AG04449 (cell line): ENCODE measurements at regions not wholly inside any gene's neighbourhood (a gene's known extent, or its start where the extent isn't known, plus 50 kb on each side); places are given as distances from the start of the nearest gene placed in this dataset.

ENCODE experiments used
- CTCF ChIA-PET: fragments of 350-600 bp; formaldehyde crosslinking; extraction: SDS; loops from one replicate; lab custom pipeline; 2021; ENCODE audit warnings: antibody characterized with exemption; lab: Yijun Ruan, JAX
- POLR2A ChIA-PET: fragments of 400-600, 350-600 bp; formaldehyde crosslinking; extraction: SDS; loops from one replicate; lab custom pipeline; 2020; ENCODE audit warnings: antibody characterized with exemption, inconsistent platforms; lab: Yijun Ruan, JAX
- DNase-seq: peaks from one replicate; pipeline ENCODE4 v3.0.0-alpha.2; 2010; ENCODE audit warnings: low read depth, low spot score
- H3K4me3 ChIP-seq: 2 replicates; pipeline ENCODE4 v1.5.1; 2011; ENCODE audit warnings: low read depth, mild to moderate bottlenecking, control low read depth, low read length
- TF ChIP-seq, protein P1 (sequence below): IDR thresholded peaks from one replicate; pipeline ENCODE4 v1.5.1; 2011; ENCODE audit warnings: mild to moderate bottlenecking, moderate library complexity, low read length, control low read depth, inconsistent platforms; ENCODE audit not compliant: insufficient read depth; ENCODE audit errors: missing control alignments

DNA sequence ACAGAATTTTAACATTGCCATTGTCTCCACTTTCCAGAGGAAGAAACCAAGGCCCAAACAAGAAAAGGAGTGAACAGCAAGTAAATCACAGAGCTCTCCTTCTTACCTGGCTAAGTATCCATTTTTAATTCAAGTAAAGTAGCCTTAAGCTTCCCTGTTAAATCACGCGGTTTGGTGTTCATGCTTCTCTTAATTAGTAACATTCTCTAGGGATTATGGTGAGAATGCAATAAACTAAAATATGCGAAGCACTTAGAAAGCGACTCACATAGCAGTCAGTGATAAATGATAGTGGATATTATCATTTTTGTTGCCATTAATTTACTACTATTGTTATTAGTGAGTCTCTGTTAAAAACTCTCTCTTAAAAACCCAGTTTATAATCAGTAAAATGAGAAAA is 630.5 kb upstream of the TMPRSS15 start:
- POLR2A ChIA-PET = no interaction called here
- no peak overlapping the region for H3K4me3 ChIP-seq
- CTCF ChIA-PET = no interaction called here
- no peak for DNase-seq
- TF ChIP-seq, protein P1, sequence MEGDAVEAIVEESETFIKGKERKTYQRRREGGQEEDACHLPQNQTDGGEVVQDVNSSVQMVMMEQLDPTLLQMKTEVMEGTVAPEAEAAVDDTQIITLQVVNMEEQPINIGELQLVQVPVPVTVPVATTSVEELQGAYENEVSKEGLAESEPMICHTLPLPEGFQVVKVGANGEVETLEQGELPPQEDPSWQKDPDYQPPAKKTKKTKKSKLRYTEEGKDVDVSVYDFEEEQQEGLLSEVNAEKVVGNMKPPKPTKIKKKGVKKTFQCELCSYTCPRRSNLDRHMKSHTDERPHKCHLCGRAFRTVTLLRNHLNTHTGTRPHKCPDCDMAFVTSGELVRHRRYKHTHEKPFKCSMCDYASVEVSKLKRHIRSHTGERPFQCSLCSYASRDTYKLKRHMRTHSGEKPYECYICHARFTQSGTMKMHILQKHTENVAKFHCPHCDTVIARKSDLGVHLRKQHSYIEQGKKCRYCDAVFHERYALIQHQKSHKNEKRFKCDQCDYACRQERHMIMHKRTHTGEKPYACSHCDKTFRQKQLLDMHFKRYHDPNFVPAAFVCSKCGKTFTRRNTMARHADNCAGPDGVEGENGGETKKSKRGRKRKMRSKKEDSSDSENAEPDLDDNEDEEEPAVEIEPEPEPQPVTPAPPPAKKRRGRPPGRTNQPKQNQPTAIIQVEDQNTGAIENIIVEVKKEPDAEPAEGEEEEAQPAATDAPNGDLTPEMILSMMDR = no peak

DNA sequence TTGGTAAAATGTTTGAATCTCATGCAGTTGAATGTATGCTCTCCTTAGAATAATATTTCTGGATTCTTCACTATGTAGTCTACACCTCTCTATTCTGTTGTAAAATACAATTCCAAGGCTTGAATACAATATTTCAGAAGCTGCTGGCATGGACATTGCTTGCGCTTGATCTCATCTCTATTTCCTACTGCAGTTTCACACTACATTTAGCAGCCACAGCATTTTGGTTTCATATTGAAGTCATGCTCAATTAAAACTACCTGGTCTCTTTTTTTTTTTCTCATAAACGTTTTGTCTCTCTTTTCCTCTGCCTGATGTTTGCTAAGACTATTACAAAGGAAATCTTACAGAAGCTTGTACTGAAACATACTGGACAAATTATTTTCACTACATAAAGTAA is 631.0 kb upstream of the TMPRSS15 start:
- TF ChIP-seq, protein P1 = no peak
- DNase-seq = no peak
- no peak overlapping the region for H3K4me3 ChIP-seq
- ChIA-PET POLR2A (no interaction called here), CTCF (no interaction called here)

DNA sequence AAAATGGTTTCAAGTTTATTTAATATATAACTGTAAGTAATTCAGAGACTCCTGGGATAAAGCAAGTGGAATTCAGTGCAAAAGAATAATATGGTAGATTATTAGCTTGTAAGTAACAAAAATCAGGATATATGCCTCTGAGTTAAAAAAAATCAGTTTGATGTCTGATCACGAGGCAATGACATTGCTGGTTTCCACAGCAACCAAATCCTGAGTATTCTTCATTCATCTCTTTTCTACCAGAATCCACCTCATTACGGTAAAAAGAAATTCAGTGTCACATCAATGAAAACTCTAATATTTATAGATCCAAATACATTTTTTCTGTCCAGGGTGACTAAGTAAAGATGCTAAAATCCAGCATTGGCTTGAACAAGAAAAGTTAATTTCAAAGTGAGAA is 642.3 kb upstream of the TMPRSS15 start:
- H3K4me3 ChIP-seq = no peak overlapping the region
- ChIA-PET POLR2A (no interaction called here), CTCF (no interaction called here)
- DNase-seq = no peak
- TF ChIP-seq, protein P1 = no peak

DNA sequence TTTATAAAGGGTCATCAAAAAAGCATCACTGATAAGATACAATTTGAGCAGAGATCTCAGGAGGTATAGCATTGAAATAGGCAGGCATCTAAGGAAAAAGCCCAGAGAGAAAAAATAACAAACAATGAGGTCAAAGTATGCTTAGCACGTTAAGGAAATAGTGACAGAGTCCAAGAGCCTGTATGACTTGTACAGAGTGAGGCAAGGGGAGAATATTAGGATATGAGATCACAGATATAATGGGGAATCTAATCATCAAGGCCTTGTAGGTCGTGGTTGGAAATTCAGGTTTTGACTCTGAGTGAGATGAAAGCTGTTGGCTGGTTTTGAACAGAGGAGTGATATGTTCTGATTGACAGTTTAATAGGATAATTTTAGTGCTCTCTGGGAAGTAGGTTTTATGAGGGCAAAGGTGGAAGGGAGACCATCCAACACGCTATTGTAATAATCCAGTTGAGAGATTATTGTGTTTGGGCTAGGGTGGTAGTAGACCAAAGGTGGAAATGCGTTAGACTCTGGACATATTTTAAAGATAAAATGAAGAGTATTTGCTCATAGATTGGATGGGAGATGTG is 644.6 kb upstream of the TMPRSS15 start:
- ChIA-PET CTCF (no interaction called here), POLR2A (no interaction called here)
- no peak for DNase-seq
- H3K4me3 ChIP-seq = no peak overlapping the region
- TF ChIP-seq, protein P1 = no peak

DNA sequence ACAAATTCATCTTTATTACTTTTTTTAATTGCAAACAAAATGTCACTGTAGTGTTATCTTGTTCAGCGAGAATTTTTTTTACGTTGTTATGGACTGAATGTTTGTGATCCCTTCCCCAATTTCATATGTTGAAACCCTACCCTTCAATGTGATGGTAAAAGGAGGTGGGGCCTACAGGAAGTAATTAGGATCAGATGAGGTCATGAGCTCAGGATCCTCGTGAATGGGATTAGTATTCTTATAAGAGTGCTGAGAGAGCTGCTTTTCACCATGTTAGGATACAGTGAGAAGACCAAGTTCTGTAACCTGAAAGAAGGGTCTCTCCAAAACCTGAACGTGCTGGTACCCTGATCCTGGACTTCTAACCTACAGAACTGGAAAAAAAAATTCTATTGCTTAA is 646.0 kb upstream of the TMPRSS15 start:
- CTCF ChIA-PET = no interaction called here
- POLR2A ChIA-PET = no interaction called here
- no peak overlapping the region for H3K4me3 ChIP-seq
- TF ChIP-seq, protein P1 = no peak
- DNase-seq = no peak

DNA sequence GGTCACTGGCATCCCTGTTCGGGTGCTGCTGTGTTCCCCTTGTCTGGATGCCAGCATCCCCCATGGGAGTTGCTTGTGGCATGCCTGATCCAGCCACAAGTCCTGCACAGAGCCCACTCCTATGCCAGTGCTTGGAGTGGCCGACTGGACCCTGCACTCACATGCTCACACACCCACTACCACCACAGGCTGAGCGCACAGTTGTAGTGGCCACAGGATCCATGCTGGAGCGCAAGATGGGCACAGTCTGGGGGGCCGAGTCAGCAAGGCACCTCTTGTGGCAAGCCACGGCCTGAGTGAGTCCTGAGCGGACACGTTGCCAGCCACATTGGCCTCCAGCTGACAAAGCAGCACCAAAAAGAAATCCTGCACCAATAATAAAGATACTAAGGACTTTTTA is 661.6 kb upstream of the TMPRSS15 start:
- H3K4me3 ChIP-seq = no peak overlapping the region
- DNase-seq = no peak
- ChIA-PET POLR2A (no interaction called here), CTCF (no interaction called here)
- TF ChIP-seq, protein P1 = no peak
